Activated CD8-positive, alpha-beta memory T cell treated with anti-CD3 and anti-CD28 coated beads for 4 hours (primary cell): ENCODE measurements at regions not wholly inside any gene's neighbourhood (a gene's known extent, or its start where the extent isn't known, plus 50 kb on each side); places are given as distances from the start of the nearest gene placed in this dataset.

Experiments
- DNase-seq, 2 donors: peaks; one replicate each; pipeline ENCODE4 v3.0.0-alpha.2; 2020; ENCODE audit warnings: low read depth in 2 of 2

DNA sequence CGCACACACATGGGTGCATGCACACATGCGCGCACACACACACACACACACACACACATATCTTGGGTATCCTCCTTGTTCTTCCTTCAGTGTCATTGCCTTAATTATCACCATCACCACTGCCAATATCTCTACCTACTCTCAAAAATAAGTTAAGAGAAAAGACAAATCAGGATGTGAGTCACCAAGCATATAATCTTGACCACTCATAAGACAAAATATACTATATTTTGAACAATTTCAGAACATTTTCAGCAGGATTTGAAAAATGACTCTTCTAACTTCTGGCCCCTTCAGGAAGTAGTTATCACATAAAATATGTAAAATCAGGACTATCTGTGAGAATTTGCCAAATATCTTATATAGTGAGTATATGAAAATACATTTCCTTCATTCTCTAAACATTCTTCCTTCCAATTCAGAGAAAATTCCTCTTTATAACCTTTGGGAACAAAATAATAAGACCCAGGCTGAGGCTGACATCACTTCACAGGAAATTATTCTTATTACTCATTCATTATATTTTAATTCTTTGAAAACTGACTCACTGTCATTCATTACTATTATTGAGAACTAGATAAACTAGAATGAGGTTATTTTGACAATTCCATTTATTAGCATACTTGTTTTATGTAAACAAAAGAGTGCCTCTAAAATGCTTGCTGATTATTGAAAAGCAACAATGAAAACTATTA lies 772.0 kb upstream of the ACO1 start:
- no peak for DNase-seq

- no peak for DNase-seq
Observed at GRCh38 chr9:31615966-31616365, 768.5 kb upstream of the ACO1 start.

- no peak for DNase-seq
Observed at GRCh38 chr9:31623511-31623910, 760.9 kb upstream of the ACO1 start.

DNA sequence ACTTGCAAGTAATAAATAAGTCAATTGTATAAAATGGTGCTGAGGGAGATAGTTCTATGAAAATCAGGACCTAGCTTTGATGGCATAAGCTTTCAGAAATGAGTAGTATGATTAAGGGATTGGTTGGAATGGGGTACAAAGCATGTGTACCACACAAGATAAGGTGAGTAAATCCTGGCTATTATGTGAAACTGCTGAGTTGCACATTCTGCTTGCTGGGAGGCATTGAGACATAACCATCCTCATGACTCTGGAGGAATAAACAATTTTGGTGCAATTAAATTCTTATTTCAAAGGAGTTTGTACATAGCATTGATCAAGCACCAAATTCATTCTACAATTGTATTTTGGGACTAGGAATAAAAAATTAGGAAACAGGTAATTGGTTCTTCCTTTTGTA lies 755.2 kb upstream of the ACO1 start:
- DNase-seq: no peak

DNA sequence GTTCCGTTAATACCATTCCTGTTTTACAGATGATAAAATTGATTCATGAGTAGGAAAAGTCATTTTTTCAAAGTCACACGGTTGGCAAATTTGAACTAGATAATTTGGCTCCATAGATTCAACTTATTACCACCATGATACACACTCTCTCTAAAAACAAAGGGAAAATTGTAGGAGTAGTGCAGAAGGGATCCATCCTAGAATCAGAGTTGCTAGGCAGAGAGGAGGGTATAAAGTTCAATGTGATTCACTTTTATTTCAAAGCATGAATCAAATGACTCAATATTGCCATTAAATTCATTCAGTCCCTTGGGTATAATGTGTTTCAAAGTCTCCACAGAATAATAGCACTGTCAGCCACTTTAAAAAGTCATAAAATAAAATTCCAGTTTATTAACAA lies 747.2 kb upstream of the ACO1 start:
- DNase-seq: no peak

- no peak for DNase-seq
Observed at GRCh38 chr9:31637861-31638260, 746.6 kb upstream of the ACO1 start.

DNA sequence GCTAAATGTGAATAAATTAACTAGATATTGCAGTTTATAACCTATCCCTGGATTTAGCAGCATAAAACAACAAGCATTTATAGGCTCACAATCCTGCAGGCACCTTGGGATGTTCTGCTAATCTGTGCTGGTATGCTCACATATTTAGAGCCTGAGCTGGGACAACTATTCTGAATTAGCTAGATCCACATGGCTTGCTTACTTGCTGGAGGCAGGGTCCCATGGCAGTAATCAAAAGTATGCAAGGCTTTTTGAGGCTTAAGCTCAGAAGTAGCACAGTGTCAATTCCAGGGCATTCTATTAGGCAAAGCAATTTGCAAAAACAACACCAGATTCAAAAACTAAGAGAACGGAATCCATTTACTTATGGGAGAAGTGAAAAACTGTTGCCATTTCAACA lies 745.0 kb upstream of the ACO1 start:
- no peak for DNase-seq

GRCh38 chr9:31669311-31669710 lies 715.1 kb upstream of the ACO1 start:
- DNase-seq: no peak

DNA sequence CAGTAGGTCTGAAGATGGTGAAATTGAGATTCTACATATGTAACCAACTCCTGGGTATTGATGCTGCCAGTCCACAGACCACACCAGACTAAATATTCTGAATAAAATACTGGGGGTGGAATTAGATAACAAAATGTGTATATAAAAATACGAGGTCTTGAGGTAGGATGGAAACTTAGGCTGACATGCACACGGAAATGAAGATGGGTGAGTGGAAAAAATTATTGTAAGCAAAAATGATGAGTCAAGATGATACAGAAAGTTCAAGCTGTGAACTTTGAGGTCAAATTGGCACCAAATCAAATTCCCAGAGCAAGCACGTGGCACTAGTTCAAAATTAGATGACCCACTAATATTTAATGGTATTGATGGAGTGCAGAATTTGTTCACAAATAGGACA lies 713.4 kb upstream of the ACO1 start:
- DNase-seq: no peak

DNA sequence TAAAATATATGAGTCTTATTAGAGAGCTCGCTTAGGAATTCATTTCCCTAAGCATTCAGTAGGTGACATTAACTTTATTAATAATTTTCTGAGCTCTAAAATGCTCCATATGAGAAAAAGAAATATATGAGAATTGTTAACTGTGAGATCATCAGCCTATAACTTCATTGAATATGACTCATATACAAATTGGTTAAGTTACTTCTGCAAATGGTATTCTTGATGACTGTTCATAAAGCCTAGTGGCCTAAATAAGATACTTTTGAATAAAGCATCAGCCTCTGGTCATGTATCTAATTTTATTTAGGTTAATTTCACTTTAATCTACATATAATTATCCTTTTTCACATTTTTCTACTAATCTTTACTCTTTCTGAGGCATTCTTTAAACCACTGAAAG lies 710.2 kb upstream of the ACO1 start:
- DNase-seq: no peak

DNA sequence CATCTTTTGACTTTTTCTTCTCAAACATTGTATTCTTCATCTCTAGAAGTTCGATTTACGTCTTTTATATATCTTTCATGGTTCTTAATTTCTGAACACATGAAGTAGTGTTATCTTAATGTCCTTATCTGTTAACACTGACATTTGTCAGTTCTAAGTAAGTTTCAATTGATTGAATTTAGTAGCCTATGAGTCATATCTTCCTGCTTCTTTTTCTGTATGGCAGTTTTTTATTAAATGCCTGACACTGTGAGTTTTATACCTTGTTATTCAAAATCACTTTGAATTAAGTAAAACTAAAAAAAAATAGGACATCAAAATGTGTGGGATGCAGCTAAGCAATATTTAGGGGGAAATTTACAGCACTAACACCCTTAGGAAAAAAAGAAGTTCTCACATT lies 707.0 kb upstream of the ACO1 start:
- DNase-seq: no peak

- no peak for DNase-seq
Observed at GRCh38 chr9:31677877-31678276, 706.6 kb upstream of the ACO1 start.

GRCh38 chr9:31683116-31683515 lies 701.3 kb upstream of the ACO1 start:
- no peak for DNase-seq

- DNase-seq: no peak
Observed at GRCh38 chr9:31697956-31698355, 686.5 kb upstream of the ACO1 start.

- DNase-seq: no peak
Observed at GRCh38 chr9:31699836-31700235, 684.6 kb upstream of the ACO1 start.

GRCh38 chr9:31700252-31701045 lies 684.0 kb upstream of the ACO1 start:
- DNase-seq: no peak

- DNase-seq: no peak
Observed at GRCh38 chr9:31702957-31703356, 681.5 kb upstream of the ACO1 start.

DNA sequence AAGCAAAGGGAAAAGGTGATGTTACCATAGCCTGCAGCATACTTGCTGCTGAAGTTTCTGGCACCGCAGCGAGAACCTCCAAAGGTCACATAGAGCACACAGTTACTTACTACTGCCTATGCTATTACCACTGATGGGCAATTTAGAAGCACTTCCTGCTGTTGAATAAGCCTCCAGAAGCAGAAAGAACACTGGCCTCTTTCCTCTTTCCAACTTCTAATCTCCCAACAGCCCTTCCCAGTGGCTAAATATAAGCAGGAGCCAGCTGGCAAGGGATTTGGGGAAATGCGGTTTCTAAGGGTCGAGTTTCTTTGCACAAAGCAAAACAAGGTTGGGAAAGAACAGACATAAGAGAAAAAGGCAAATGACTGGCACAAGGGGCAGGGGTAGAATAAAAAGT lies 669.2 kb upstream of the ACO1 start:
- no peak for DNase-seq

DNA sequence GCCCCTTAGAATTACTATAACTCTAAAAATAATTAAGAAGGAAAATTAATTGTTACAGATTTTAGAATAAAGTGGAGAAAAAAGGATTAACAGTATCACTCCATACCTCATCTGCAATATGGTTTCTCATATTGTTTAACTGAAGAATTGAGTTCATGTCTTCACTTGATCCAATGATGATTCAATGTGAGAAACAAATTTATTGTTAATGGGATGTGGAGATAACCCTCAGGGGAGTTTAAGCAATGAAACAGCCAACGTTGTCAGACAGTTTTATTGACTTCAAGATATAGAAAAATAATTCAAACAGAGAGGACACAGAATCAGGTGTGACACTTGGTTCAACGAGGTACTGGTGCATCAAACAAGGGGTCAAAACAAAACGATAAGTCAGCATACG lies 665.2 kb upstream of the ACO1 start:
- no peak for DNase-seq

DNA sequence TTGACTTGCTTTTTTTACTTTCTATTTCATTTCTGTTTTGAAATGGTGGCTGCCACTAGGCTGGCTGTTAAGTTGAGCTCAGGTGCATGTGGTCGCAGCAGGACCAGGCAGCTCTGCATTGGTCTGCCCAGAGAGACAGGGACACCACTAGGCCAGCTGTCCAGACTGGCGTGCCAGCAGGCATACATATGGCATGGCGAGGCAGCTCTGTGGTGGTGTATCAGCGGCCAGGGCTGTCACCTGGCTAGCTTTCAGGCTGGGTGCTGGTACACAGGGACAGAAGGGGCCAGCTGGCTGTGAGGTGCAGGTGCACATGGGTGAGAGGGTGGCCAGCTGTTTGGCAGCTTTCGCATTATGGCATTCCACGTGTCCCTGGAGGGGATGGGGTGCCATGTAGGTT lies 654.0 kb upstream of the ACO1 start:
- no peak for DNase-seq

DNA sequence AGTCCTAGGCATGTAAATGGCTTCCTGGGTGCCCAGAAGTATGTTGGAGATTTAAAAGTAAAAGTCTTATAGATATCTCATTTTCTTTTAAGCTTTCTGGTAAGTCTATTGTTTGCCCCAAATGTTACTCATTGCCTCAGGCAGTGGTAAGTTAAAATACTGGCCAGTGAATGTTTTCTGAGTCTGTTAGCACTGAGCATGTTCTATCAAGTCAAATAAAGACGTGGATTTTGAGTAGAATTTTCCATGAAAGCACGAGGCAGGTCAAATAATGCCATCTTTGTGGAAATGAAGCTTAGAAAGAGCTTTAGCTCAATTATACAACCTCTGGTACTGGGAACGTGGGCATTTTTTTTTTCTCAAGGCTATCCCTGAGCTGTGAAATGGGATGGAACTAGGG lies 651.3 kb upstream of the ACO1 start:
- no peak for DNase-seq

DNA sequence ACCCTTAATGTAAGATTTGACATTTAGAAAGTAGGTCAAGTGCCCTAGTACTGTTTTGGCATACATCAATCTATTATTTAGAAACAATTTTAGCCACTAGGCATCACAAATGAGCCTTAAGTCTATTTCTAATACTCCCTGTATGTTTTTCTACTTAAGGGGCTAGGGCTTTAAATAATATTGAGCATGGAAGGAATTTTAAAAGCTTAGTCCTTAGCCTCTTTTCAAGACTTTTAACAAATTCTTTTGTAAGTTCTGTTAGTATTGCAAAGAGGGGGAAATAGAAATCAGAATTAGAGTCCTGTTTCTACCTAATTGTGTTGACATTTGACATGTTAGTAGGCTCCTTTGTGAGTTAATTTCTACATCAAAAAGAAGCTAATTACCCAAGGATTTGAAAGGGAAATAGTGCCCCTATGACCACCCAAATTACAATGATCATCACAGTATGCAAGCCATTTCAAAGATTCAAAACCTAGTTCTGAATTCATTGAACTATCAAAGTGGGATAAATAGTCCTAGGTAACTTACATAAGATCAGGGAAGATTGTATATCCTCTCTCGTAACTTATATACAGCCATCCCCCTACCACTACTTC lies 647.8 kb upstream of the ACO1 start:
- no peak for DNase-seq

DNA sequence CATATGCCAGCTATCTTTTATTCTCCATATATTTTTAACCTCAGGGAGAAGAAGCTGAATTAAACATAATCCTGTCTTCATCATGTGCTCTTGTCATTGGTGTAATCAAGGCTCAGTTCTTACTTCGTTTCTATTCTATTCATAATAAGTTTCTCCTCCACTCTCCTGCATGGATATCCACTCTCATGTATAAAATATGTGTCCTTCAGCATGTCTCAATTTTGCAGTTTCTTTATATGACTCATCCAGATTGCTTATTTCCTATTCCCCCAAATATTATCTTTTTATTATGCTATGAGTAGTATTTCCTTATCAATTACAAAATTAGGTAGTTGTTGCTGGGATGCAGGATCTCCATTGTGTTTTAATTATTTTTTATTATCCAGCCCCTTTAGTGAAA lies 643.7 kb upstream of the ACO1 start:
- no peak for DNase-seq
